Vagina (tissue), 2 donors: ENCODE measurements at regions not wholly inside any gene's neighbourhood (a gene's known extent, or its start where the extent isn't known, plus 50 kb on each side); places are given as distances from the start of the nearest gene placed in this dataset.
"Not testable (repeated sequence)": the region's sequence is repeated elsewhere in the genome, so short reads cannot be mapped to it uniquely, and the experiment has no call there.

ENCODE experiments used
- DNase-seq, 2 donors: peaks; one replicate each; pipeline ENCODE4 v3.0.0-alpha.2; 2017; ENCODE audit errors: extremely low spot score in 2 of 2
- H3K27ac ChIP-seq: fragments of 200-600 bp; sonication (generic); one replicate; pipeline ENCODE4 v1.5.1; 2019
- H3K27me3 ChIP-seq: fragments of 200-600 bp; sonication (generic); one replicate; pipeline ENCODE4 v1.5.1; 2019
- H3K36me3 ChIP-seq, 2 donors: fragments of 200-600 bp; sonication (generic); one replicate each; pipeline ENCODE4 v1.5.1; 2017 to 2019
- H3K4me1 ChIP-seq: fragments of 200-600 bp; sonication (generic); one replicate; pipeline ENCODE4 v1.5.1; 2019
- H3K4me3 ChIP-seq, 2 donors: fragments of 200-600 bp; sonication (generic); 1 replicate in 1 of 2; 2 replicates in 1 of 2; pipeline ENCODE4 v1.5.1; 2016 to 2019
- H3K9me3 ChIP-seq: fragments of 200-600 bp; sonication (generic); one replicate; pipeline ENCODE4 v1.5.1; 2019
- POLR2A ChIP-seq, 2 donors: fragments of 450-650 bp; IDR thresholded peaks; one replicate each; pipeline ENCODE4 v1.6.1; 2017; ENCODE audit warnings: antibody characterized with exemption in 2 of 2, mild to moderate bottlenecking in 2 of 2, moderate library complexity in 2 of 2
- POLR2AphosphoS5 ChIP-seq, 2 donors: sonication (generic); formaldehyde crosslinking; IDR thresholded peaks; one replicate each; pipeline ENCODE4 v1.9.0; 2017; ENCODE audit warnings: antibody characterized with exemption in 2 of 2, mild to moderate bottlenecking in 2 of 2, low read depth in 1 of 2; ENCODE audit not compliant: insufficient read depth in 1 of 2
- intact Hi-C: fragments of 100-400 bp; cut with DNase I; formaldehyde crosslinking; loops from one replicate; pipeline ENCODE4 v1.15.1; 2023
- TF ChIP-seq, protein P1 (sequence below), 3 experiments: fragments of 450-650 bp in 2 of 3; fragments of 200-600 bp in 1 of 3; sonication (generic) in 1 of 3; IDR thresholded peaks; one replicate each; pipeline ENCODE4 v1.5.1; 2017 to 2019; ENCODE audit warnings: antibody characterized with exemption in 3 of 3, mild to moderate bottlenecking in 2 of 3, moderate library complexity in 2 of 3

DNA sequence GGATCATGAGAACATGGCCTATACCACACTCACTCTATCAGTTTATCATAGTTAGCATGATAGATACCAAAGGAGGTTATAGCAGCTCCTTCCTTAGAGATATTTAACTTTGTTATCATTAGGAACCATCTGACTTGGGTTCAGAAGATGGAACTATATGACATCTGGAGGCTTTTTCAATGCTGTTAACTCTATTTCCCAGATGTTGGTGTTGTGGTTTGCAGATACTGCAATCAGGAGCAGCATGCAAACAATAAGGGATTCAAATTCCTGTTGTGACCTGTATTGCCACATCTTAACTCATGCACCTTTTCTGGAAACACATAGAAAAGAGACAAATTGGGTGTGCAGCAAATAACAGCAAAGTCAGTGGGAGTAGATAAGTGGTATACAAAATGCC, 201.7 kb downstream of the NNT start:
- no peak overlapping the region for H3K27ac ChIP-seq
- intact Hi-C loops: no loop called here
- no peaks in the 10 kb centered on the region for H3K27me3 ChIP-seq
- no peaks in the 10 kb centered on the region for H3K9me3 ChIP-seq
- H3K4me1 ChIP-seq: no peaks in the 10 kb centered on the region
- TF ChIP-seq, protein P1, sequence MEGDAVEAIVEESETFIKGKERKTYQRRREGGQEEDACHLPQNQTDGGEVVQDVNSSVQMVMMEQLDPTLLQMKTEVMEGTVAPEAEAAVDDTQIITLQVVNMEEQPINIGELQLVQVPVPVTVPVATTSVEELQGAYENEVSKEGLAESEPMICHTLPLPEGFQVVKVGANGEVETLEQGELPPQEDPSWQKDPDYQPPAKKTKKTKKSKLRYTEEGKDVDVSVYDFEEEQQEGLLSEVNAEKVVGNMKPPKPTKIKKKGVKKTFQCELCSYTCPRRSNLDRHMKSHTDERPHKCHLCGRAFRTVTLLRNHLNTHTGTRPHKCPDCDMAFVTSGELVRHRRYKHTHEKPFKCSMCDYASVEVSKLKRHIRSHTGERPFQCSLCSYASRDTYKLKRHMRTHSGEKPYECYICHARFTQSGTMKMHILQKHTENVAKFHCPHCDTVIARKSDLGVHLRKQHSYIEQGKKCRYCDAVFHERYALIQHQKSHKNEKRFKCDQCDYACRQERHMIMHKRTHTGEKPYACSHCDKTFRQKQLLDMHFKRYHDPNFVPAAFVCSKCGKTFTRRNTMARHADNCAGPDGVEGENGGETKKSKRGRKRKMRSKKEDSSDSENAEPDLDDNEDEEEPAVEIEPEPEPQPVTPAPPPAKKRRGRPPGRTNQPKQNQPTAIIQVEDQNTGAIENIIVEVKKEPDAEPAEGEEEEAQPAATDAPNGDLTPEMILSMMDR (IDR thresholded peaks at IDR 0.05): no peak
- TF ChIP-seq POLR2AphosphoS5 (IDR thresholded peaks at IDR 0.05; ENCODE audit: insufficient read depth in 1 of 2, low read depth in 1 of 2): no peak
- TF ChIP-seq POLR2A (IDR thresholded peaks at IDR 0.05): no peak
- H3K4me3 ChIP-seq: no peak overlapping the region
- no peak for DNase-seq
- no peaks in the 10 kb centered on the region for H3K36me3 ChIP-seq

DNA sequence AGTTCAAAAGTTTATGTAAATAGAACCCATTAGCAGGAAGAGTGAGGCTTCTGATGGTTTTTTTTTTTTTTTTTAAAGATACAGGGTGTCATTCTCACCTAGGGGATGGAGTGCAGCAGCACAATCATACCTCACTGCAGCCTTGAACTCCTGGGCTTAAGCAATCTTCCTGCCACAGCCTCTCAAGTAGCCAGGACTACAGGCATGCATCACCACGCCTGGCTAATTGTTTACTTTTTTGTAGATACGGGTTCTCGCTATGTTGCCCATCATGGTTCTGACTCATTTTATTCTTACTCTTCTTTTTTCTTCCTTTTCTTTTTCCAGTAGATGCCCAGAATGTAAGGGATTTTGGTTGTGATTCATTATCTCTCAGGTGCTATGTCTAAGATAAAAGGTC, 201.1 kb downstream of the NNT start:
- Histone ChIP-seq H3K36me3 (no peaks in the 10 kb centered on the region), H3K27ac (no peak overlapping the region), H3K27me3 (no peaks in the 10 kb centered on the region), H3K9me3 (no peaks in the 10 kb centered on the region), H3K4me1 (no peaks in the 10 kb centered on the region), H3K4me3 (no peak overlapping the region)
- TF ChIP-seq, protein P1 (IDR thresholded peaks at IDR 0.05): no peak
- no peak for TF ChIP-seq POLR2A (IDR thresholded peaks at IDR 0.05)
- TF ChIP-seq POLR2AphosphoS5 (IDR thresholded peaks at IDR 0.05; ENCODE audit: insufficient read depth in 1 of 2, low read depth in 1 of 2): no peak
- intact Hi-C loops: no loop called here
- no peak for DNase-seq

DNA sequence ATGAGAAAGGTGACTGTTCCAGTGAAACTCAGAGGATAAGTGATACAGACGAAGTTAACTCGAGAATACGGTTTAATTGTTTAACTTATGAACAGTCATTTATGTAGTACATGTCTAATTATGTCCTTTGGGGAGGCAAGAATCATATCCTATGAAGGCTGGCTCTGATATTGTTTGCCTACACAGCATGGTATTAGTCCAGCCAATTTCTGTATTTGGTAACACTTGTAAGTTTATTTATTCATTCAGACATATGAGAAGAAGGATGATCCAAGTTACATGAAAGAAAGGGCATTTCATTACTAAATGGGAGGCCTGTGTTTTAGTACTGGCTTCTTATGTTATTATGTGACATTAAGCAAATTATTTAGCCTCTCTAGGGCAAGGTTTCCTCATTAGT, 199.7 kb downstream of the NNT start:
- intact Hi-C loops: no loop called here

DNA sequence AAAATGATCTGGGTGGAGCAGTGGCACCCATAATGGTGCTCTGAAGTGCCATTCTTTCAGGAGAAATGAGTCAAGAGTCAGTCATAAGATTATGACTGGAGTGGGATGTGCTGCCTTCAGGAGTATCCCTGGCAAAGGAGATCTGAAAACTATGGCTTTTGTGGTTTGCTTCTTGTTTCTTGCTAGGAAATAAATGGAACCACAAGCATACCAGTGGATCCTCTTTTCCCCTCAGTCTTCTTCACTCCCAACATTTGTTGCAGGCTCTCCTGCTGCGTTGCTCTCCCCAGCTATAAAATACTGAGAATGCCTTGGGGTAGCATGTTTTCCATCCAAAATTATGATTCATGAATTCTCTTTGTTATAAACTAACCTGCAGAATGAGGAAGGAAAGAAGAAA, 199.1 kb downstream of the NNT start:
- no peak for DNase-seq
- H3K27me3 ChIP-seq: no peaks in the 10 kb centered on the region
- no peaks in the 10 kb centered on the region for H3K4me1 ChIP-seq
- no peak overlapping the region for H3K27ac ChIP-seq
- H3K9me3 ChIP-seq: no peaks in the 10 kb centered on the region
- intact Hi-C loops: no loop called here
- no peak for TF ChIP-seq POLR2A (IDR thresholded peaks at IDR 0.05)
- no peak for TF ChIP-seq POLR2AphosphoS5 (IDR thresholded peaks at IDR 0.05; ENCODE audit: insufficient read depth in 1 of 2, low read depth in 1 of 2)
- TF ChIP-seq, protein P1 (IDR thresholded peaks at IDR 0.05): no peak
- H3K4me3 ChIP-seq: no peak overlapping the region
- H3K36me3 ChIP-seq: no peaks in the 10 kb centered on the region

More for the DNA sequence above, 199.7 kb downstream of the NNT start:
- no peak for DNase-seq
- Histone ChIP-seq H3K27me3 (no peaks in the 10 kb centered on the region), H3K4me3 (no peak overlapping the region), H3K9me3 (no peaks in the 10 kb centered on the region), H3K4me1 (no peaks in the 10 kb centered on the region), H3K36me3 (no peaks in the 10 kb centered on the region), H3K27ac (no peak overlapping the region)
- TF ChIP-seq, protein P1 (IDR thresholded peaks at IDR 0.05): no peak
- TF ChIP-seq POLR2A (IDR thresholded peaks at IDR 0.05): no peak
- no peak for TF ChIP-seq POLR2AphosphoS5 (IDR thresholded peaks at IDR 0.05; ENCODE audit: insufficient read depth in 1 of 2, low read depth in 1 of 2)

DNA sequence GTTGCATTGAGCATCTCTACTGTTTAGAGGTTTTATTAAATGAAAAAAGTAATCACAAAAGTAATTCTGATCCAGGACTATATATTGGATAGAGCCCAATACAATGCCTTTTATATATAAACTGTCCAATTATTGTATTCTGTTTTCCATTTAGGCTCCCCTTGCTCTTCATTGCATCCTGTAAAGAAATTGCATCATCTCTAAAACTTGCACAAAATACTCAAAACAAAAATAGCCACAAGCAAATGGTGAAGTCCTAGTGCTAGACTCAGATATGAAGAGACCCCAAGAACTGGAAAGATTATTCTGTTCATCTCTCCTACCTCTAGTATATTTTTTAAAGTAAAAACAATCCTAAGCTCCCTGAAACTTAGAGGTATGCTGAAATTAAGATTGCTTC, 195.8 kb downstream of the NNT start:
- Histone ChIP-seq H3K4me1 (no peaks in the 10 kb centered on the region), H3K9me3 (no peaks in the 10 kb centered on the region), H3K27ac (no peak overlapping the region), H3K36me3 (no peaks in the 10 kb centered on the region), H3K27me3 (no peaks in the 10 kb centered on the region), H3K4me3 (no peak overlapping the region)
- DNase-seq: no peak
- intact Hi-C loops: no loop called here
- TF ChIP-seq POLR2A (IDR thresholded peaks at IDR 0.05) (no peak), POLR2AphosphoS5 (IDR thresholded peaks at IDR 0.05; ENCODE audit: insufficient read depth in 1 of 2, low read depth in 1 of 2) (no peak)
- TF ChIP-seq, protein P1 (IDR thresholded peaks at IDR 0.05): no peak

DNA sequence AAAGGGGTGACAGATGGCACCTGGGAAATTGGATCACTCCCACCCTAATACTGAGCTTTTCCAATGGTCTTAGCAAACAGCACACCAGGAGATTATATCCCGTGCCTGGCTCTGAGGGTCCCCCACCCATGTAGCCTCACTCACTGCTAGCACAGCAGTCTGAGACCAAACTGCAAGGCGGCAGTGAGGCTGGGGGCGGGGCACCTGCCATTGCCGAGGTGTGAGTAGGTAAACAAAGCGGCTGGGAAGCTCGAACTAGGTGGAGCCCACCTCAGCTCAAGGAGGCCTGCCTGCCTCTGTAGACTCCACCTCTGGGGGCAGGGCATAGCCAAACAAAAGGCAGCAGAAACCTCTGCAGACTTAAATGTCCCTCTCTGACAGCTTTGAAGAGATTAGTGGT, 188.9 kb downstream of the NNT start:
- H3K27ac ChIP-seq, H3K4me3 ChIP-seq, H3K27me3 ChIP-seq, intact Hi-C loops, H3K36me3 ChIP-seq, DNase-seq, H3K4me1 ChIP-seq, H3K9me3 ChIP-seq: not testable (repeated sequence)
